ENCODE measurements at regions not wholly inside any gene's neighbourhood (a gene's known extent, or its start where the extent isn't known, plus 50 kb on each side); places are given as distances from the start of the nearest gene placed in this dataset.

DNA sequence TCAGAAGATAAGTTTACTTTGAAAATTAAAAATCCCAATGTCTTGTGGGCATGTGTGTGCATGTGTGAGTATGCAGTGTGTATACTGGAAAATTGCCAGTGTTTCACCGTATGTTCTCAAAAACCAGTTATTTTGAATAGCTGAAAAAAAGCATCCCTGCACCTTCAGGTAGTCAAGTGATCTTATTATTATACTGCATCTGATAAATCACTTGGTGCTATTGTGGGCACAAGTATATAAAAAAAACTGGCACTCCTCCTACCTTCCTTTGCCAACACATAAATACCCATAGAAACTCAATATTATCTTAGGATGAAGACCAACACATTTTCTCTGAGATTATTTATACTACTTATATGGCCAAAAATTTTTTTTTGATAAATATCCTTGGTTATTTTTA, 91.5 kb upstream of the MAP9 start:
- TF ChIP-seq, protein P1, sequence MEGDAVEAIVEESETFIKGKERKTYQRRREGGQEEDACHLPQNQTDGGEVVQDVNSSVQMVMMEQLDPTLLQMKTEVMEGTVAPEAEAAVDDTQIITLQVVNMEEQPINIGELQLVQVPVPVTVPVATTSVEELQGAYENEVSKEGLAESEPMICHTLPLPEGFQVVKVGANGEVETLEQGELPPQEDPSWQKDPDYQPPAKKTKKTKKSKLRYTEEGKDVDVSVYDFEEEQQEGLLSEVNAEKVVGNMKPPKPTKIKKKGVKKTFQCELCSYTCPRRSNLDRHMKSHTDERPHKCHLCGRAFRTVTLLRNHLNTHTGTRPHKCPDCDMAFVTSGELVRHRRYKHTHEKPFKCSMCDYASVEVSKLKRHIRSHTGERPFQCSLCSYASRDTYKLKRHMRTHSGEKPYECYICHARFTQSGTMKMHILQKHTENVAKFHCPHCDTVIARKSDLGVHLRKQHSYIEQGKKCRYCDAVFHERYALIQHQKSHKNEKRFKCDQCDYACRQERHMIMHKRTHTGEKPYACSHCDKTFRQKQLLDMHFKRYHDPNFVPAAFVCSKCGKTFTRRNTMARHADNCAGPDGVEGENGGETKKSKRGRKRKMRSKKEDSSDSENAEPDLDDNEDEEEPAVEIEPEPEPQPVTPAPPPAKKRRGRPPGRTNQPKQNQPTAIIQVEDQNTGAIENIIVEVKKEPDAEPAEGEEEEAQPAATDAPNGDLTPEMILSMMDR (IDR thresholded peaks at IDR 0.05), result no peak
- no peak for TF ChIP-seq EZH2phosphoT487 (IDR thresholded peaks at IDR 0.05)
- TF ChIP-seq EZH2 (IDR thresholded peaks at IDR 0.05), result no peak

All from neural progenitor cell (in vitro differentiated cells).